PC-3 (cell line): ENCODE measurements at regions not wholly inside any gene's neighbourhood (a gene's known extent, or its start where the extent isn't known, plus 50 kb on each side); places are given as distances from the start of the nearest gene placed in this dataset.

Source experiments
- ATAC-seq: fragments of 200-7000 bp; cut with Tn5 transposase; 2 replicates; pipeline ENCODE4 v1.9.1; 2020; ENCODE audit warnings: mild to moderate bottlenecking, moderate library complexity
- BruUV-seq: library from RNA; stranded (reverse); fragments of 400-500 nt; replicated peaks from 2 replicates; lab custom pipeline; 2021; lab: Mats Ljungman, UMichigan
- CTCF ChIA-PET: fragments of 300-600 bp; sonication (Branson Sonifier 250); formaldehyde crosslinking; loops from one replicate; lab custom pipeline; 2022; ENCODE audit warnings: antibody characterized with exemption; lab: Charles Lee
- POLR2A ChIA-PET: fragments of 300-600 bp; sonication (Branson Sonifier 250); formaldehyde crosslinking; loops from one replicate; lab custom pipeline; 2022; ENCODE audit warnings: antibody characterized with exemption; ENCODE audit not compliant: unreplicated experiment; lab: Charles Lee
- DNase-seq: peaks from one replicate; pipeline ENCODE4 v3.0.0-alpha.2; 2015
- H2AFZ ChIP-seq: fragments of 300-600 bp; sonication (generic); 2 replicates; pipeline ENCODE4 v1.6.0; 2016; ENCODE audit warnings: antibody characterized with exemption, low read length
- H3F3A ChIP-seq: fragments of 300-600 bp; sonication (generic); one replicate; pipeline ENCODE4 v1.6.0; 2017; ENCODE audit warnings: antibody characterized with exemption, low read length, control low read depth, mild to moderate bottlenecking; ENCODE audit not compliant: unreplicated experiment
- H3K27ac ChIP-seq: fragments of 300-600 bp; sonication (generic); 2 replicates; pipeline ENCODE4 v1.5.1; 2016; ENCODE audit warnings: mild to moderate bottlenecking, low read length
- H3K27me3 ChIP-seq: fragments of 300-600 bp; sonication (generic); 2 replicates; pipeline ENCODE4 v1.6.1; 2016; ENCODE audit warnings: low read length, mixed read lengths
- H3K36me3 ChIP-seq: fragments of 300-600 bp; sonication (generic); 2 replicates; pipeline ENCODE4 v1.6.1; 2016; ENCODE audit warnings: low read depth, mixed run types, low read length, mixed read lengths
- H3K4me1 ChIP-seq: fragments of 300-600 bp; sonication (generic); 2 replicates; pipeline ENCODE4 v1.5.1; 2016; ENCODE audit warnings: low read length; ENCODE audit not compliant: insufficient read depth
- H3K4me2 ChIP-seq: fragments of 300-600 bp; sonication (generic); 2 replicates; pipeline ENCODE4 v1.6.0; 2016; ENCODE audit warnings: low read length
- H3K4me3 ChIP-seq: fragments of 300-600 bp; sonication (generic); 2 replicates; pipeline ENCODE4 v1.5.1; 2016; ENCODE audit warnings: mild to moderate bottlenecking, low read length, mixed read lengths
- H3K79me2 ChIP-seq: fragments of 300-600 bp; sonication (generic); 2 replicates; pipeline ENCODE4 v1.6.1; 2017; ENCODE audit warnings: low read length, mixed read lengths
- H3K9ac ChIP-seq: fragments of 300-600 bp; sonication (generic); 2 replicates; pipeline ENCODE4 v1.6.0; 2016; ENCODE audit warnings: mild to moderate bottlenecking, low read length
- H3K9me2 ChIP-seq: fragments of 300-600 bp; sonication (generic); replicated peaks from 2 replicates; pipeline ENCODE4 v1.6.1; 2016; ENCODE audit warnings: mixed run types, low read length, mixed read lengths
- H3K9me3 ChIP-seq: fragments of 300-600 bp; sonication (generic); 2 replicates; pipeline ENCODE4 v1.6.1; 2016; ENCODE audit warnings: low read length, mixed read lengths
- H4K20me1 ChIP-seq: fragments of 300-600 bp; sonication (generic); 2 replicates; pipeline ENCODE4 v1.6.1; 2016; ENCODE audit warnings: low read length, mixed read lengths
- CTCF ChIP-seq: fragments of 300-600 bp; sonication (generic); conservative IDR thresholded peaks from 2 replicates; pipeline ENCODE4 v1.5.1; 2017; ENCODE audit warnings: antibody characterized with exemption, low read depth, mild to moderate bottlenecking, low read length
- EZH2 ChIP-seq: fragments of 300-600 bp; sonication (generic); IDR thresholded peaks from one replicate; pipeline ENCODE4 v1.6.1; 2017; ENCODE audit warnings: antibody characterized with exemption, mild to moderate bottlenecking, low read length; ENCODE audit not compliant: unreplicated experiment
- EZH2phosphoT487 ChIP-seq: fragments of 300-600 bp; sonication (generic); IDR thresholded peaks from 2 replicates; pipeline ENCODE4 v1.6.1; 2018; ENCODE audit warnings: mild to moderate bottlenecking, antibody characterized with exemption, low read length, borderline replicate concordance
- intact Hi-C: fragments of 100-400 bp; cut with micrococcal nuclease; formaldehyde crosslinking; loops from 2 replicates; pipeline ENCODE4 v1.9.0; 2023

GRCh38 chr9:96135753-96136290 lies 166.2 kb downstream of the HSD17B3 start:
- no peak for ATAC-seq
- ChIA-PET CTCF (no interaction called here), POLR2A (no interaction called here)
- H3K9me3 ChIP-seq, result no peaks in the 10 kb centered on the region
- no peaks in the 10 kb centered on the region for H3K9me2 ChIP-seq
- H3K79me2 ChIP-seq, result no peaks in the 10 kb centered on the region
- no peak overlapping the region for H2AFZ ChIP-seq
- no TSS peak for BruUV-seq
- intact Hi-C loops, result no loop called here
- no peaks in the 10 kb centered on the region for H3F3A ChIP-seq
- TF ChIP-seq EZH2phosphoT487, result no peak
- TF ChIP-seq CTCF, result no peak
- no peak for TF ChIP-seq EZH2
- no peaks in the 10 kb centered on the region for H3K27me3 ChIP-seq
- H3K27ac ChIP-seq, result no peak overlapping the region
- no peak for DNase-seq
- H3K36me3 ChIP-seq, result no peaks in the 10 kb centered on the region
- no peaks in the 10 kb centered on the region for H4K20me1 ChIP-seq
- no peak overlapping the region for H3K4me2 ChIP-seq
- H3K4me1 ChIP-seq, result no peaks in the 10 kb centered on the region; the same call in 1 of the 2 replicates
- no peak overlapping the region for H3K9ac ChIP-seq
- H3K4me3 ChIP-seq, result no peak overlapping the region

GRCh38 chr9:96135076-96135752 lies 166.8 kb downstream of the HSD17B3 start:
- CTCF ChIA-PET, result no interaction called here

GRCh38 chr9:96133321-96134021 lies 168.5 kb downstream of the HSD17B3 start:
- Histone ChIP-seq H3K9me2 (no peaks in the 10 kb centered on the region), H3K27ac (no peak overlapping the region), H3K4me2 (no peak overlapping the region), H3K27me3 (no peaks in the 10 kb centered on the region), H3K36me3 (no peaks in the 10 kb centered on the region), H3F3A (no peaks in the 10 kb centered on the region), H3K79me2 (no peaks in the 10 kb centered on the region), H3K9ac (no peak overlapping the region), H3K9me3 (no peaks in the 10 kb centered on the region), H2AFZ (no peak overlapping the region), H3K4me3 (no peak overlapping the region), H4K20me1 (no peaks in the 10 kb centered on the region), H3K4me1 (no peaks in the 10 kb centered on the region; the same call in 1 of the 2 replicates)
- BruUV-seq, result no TSS peak
- ATAC-seq, result no peak
- intact Hi-C loops, result no loop called here
- POLR2A ChIA-PET, result no interaction called here
- TF ChIP-seq CTCF (no peak), EZH2phosphoT487 (no peak), EZH2 (no peak)
- DNase-seq, result no peak
- CTCF ChIA-PET, result no interaction called here

More at GRCh38 chr9:96135076-96135752, 166.8 kb downstream of the HSD17B3 start:
- no TSS peak for BruUV-seq
- Histone ChIP-seq H3K9ac (no peak overlapping the region), H3F3A (no peaks in the 10 kb centered on the region), H4K20me1 (no peaks in the 10 kb centered on the region), H3K27ac (no peak overlapping the region), H3K4me3 (no peak overlapping the region), H3K9me3 (no peaks in the 10 kb centered on the region), H2AFZ (no peak overlapping the region), H3K79me2 (no peaks in the 10 kb centered on the region), H3K36me3 (no peaks in the 10 kb centered on the region), H3K9me2 (no peaks in the 10 kb centered on the region), H3K27me3 (no peaks in the 10 kb centered on the region), H3K4me2 (no peak overlapping the region), H3K4me1 (no peaks in the 10 kb centered on the region; the same call in 1 of the 2 replicates)
- TF ChIP-seq EZH2, result no peak
- POLR2A ChIA-PET, result no interaction called here
- intact Hi-C loops, result no loop called here
- ATAC-seq, result no peak
- no peak for DNase-seq
